UCSD-AML1 (cell line): ENCODE measurements at regions not wholly inside any gene's neighbourhood (a gene's known extent, or its start where the extent isn't known, plus 50 kb on each side); places are given as distances from the start of the nearest gene placed in this dataset.
"Not testable (repeated sequence)": the region's sequence is repeated elsewhere in the genome, so short reads cannot be mapped to it uniquely, and the experiment has no call there.

Experiments
- DNase-seq: peaks from one replicate; lab custom pipeline; 2025; ENCODE audit not compliant: unreplicated experiment; lab: John Stamatoyannopoulos, UW

DNA sequence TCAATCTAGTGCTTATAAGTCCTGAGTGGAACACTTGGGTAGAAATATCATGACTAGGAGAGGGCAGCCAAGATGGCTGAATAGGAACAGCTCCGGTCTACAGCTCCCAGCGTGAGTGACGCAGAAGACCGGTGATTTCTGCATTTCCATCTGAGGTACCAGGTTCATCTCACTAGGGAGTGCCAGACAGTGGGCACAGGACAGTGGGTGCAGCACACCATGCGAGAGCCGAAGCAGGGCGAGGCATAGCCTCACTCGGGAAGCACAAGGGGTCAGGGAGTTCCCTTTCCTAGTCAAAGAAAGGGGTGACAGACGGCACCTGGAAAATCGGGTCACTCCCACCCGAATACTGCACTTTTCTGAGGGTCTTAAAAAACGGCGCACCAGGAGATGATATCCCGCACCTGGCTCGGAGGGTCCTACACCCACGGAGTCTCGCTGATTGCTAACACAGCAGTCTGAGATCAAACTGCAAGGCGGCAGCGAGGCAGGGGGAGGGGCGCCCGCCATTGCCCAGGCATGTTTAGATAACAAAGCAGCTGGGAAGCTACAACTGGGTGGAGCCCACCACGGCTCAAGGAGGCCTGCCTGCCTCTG, 302.8 kb downstream of the TFAP2B start:
- not testable (repeated sequence) for DNase-seq

DNA sequence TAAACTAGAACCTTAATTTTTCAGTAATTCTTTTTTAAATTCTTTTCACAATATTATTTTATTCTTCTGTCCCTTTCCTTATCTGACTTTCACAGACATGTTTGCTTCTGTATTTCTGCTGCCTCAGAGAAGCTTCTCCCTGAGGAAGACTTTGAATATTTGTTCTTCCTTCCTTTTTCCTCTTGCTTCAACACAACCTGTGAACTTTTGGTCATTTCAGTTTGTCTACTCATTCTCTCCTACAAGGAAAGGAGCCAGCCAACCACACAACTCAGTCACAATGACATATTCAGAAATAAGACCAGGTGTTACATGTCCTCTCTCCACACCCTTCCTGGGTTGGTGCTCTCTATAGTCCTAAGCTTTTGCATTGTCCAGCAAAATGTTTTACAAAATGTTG, 310.4 kb downstream of the TFAP2B start:
- DNase-seq, result no peak

DNA sequence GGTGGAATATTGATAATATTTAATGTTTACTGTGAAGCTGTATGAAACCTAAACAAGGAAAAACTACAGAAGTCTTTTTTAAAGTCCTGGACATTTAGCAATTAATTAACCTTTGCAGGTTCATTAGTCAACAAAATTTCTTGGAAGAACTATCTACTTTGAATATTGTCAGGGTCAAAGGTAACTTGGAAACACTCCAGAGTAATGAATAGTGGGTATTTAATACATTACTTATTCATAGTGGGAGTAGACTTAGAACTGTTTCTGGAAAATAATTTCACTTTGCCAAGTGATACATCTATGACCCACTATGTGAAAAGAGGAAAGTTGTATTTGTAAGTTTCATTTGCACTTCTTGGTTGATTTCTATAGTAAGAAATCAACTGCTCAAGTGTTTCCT, 319.1 kb downstream of the TFAP2B start:
- no peak for DNase-seq

DNA sequence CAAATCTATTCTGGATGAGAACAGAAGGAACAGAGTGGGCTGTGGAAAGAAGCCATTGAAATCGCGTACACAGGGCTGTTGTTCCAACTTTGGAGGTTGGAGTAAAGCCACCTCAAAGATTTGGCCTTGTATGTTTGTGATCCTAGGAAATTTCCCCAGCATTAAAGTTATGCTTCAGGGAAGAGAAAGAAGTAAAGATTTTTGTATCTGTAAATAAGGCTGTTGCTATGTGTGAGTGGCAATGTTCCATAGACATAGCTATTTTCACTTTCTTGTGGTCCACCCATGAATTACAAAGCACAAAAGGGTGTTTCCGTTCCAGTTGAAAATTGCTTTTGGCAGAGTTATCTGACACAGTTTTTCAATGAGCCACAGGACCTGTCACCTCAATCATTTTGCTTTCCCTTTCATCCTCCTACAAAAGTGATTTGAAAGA, 321.3 kb downstream of the TFAP2B start:
- no peak for DNase-seq

DNA sequence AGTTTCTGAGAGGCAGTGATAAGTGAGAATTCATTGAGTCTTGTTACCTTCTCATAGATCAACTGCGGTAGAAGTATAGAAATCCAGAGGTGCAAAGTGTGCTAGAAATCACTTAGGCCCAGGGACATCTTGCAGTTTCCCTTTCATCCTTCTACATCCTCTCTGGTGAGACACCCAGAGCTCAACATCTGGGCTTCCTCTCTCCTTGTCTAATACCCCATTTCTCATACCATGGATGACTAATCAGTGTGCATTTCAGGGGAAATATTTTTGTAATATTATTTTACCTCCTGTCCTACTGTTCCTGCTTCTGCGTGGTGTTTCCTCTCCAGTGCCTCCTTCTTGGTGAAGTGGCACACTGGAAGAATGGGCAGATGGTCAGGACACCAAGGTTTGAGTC, 322.4 kb downstream of the TFAP2B start:
- DNase-seq, result no peak

DNA sequence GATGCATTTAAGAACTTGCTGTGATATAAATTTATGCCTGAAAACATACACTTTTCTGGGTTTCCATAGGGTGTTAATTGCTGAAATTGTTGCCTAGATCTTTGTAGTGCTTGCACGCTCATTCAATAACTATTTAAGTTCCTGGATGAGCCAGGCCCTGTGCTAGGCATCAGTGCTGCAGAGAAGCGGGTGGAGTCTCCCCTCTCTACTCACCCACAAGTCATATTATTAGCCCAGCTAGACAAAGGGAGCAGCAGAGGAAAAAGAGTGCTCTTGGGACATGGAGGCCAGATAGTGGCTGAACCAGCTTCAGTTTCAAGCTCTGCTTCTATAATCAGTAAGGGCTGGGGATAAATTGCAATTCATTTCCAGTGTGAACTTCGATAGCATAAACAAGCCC, 329.1 kb downstream of the TFAP2B start:
- DNase-seq, result no peak

DNA sequence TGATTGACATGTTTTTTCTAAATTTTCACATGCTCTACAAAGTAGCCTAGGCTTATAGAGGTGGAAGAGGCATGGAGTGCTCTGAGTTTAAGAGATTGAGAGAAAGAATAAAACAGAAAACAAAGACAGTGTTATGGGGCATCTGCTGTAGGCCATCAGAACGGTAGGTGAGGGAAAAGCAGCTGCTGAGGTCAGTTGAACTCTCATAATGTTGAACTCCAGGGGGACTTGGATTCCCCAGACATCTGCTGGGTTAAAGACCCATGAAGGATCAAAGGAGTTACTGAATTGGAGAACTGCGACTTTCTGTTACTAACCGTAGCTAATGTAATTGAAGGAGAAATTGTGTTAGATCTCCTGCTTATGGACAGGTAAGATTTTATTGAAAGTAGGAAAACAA, 333.9 kb downstream of the TFAP2B start:
- DNase-seq, result no peak

DNA sequence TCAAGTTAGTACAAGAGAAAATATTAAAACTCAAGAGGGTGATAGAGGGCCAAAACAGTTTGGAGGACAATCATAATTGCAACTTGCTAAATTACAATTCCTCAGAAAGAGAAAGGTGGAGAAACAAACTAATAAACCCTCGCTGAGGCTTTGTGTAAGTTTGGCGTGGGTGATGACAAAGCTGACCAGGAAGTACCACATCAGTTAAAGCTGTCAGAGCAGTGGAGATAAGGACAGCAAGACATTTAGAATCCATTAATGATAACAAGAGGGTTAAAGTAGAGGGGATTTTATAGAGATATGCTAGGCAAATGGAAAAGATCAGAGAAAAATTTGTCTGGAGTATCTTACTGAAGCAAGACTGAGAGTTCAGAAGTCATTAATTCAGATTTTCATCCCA, 334.4 kb downstream of the TFAP2B start:
- no peak for DNase-seq

DNA sequence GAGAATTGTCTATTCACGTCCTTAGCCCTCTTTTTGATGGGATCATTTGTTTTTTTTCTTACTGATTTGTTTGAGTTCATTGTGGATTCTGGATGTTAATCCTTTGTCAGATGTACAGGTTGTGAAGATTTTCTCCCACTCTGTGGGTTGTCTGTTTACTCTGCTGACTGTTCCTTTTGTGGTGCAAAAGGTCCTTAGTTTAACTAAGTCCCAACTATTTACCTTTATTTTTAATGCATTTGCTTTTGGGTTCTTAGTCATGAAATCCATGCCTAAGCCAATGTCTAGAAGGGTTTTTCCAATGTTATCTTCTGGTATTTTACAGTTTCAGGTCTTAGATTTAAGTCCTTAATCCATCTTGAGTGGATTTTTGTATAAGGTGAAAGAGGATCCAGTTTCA, 336.3 kb downstream of the TFAP2B start:
- DNase-seq, result not testable (repeated sequence)

DNA sequence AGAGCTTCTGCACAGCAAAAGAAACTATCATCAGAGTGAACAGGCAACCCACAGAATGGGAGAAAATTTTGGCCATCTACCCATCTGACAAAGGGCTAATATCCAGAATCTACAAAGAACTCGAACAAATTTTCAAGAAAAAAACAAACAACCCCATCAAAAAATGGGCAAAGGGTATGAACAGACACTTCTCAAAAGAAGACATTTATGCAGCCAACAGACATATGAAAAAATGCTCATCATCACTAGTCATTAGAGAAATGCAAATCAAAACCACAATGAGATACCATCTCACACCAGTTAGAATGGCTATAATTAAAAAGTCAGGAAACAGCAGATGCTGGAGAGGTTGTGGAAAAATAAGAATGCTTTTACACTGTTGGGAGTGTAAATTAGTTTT, 340.6 kb downstream of the TFAP2B start:
- not testable (repeated sequence) for DNase-seq

DNA sequence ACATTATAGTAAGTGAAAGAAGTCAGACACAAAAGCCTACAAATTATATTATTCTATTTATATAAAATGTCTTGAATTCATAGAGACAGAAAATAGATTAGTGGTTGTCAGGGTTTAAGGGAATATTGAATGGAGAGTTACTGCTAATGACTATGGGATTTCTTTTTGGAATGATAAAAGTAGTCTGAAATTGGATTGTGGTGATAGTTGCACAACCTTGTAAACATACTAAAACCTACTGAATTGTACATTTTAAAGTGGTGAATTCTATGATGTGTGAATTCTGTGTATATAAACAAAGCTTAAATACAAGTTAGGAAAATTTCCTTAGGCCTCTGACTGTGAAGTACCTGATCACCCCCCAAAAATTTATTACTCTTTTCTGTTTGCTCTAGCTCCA, 343.1 kb downstream of the TFAP2B start:
- DNase-seq, result no peak

DNA sequence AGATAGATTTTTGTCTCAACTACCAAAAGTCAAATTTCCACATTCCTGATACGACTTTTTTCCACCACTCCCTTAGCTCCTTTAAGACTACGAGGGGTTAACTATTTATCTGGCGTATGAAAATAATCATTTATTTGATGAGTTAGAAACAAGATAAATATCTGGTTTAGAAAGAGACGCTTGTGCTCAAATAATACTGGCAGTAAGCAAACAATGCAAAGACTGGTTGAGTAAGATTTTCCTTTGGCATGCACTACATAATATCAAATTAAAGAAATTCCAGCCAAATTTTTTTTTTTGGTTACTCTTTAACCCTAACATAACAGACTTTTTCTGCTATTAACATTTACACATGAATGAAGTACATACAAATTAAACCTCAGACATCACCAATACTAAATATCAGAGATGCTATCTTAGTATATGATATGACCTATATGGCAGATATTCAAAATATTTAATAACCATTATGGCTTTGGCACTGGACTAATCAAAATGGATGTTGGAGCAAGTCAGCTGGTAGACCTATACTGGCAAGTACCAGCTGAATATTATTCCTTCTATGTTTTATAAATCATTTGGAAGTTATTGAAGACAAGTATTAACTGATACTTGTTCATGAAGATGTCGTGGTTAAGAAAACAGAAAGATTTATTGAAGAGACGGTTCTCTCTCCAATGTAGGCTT, 345.3 kb downstream of the TFAP2B start:
- DNase-seq, result no peak

DNA sequence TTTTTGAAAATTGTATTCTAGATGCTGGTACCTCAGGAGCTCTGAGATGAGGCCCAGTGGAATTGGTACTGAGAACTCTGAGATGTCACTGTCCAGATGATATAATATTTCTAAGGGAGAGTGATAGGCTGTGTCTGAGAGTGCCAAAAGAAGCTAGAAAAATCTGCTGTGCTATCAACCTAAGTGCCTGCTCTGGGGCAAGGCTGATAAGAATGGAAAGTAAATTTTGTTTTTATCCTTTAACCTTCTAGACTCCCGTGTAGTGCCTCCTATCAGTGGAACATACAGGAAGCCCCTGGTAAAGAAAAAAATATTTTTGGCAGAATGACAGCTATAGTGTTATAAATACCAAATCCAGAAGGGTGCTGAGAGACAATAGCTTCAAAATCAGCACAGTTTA, 348.2 kb downstream of the TFAP2B start:
- no peak for DNase-seq

DNA sequence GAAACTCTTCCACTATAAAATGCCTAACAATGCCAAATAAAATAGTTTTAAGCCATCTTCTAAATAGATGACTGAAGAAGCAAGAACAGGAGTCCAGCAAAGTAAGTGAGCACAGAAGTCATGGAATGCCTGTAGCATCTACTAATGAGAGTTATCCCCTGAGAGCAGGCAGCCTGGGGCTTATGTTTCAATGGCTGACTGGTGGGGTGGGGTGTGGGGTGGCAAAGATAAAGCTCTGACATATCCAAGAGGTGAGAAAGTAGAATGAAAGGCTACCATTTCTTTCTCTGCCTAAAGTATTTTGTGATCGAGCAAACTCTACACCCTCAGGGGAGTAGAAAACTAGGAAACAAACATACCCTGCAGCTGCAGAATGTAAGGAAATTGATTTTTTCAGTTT, 348.8 kb downstream of the TFAP2B start:
- no peak for DNase-seq

DNA sequence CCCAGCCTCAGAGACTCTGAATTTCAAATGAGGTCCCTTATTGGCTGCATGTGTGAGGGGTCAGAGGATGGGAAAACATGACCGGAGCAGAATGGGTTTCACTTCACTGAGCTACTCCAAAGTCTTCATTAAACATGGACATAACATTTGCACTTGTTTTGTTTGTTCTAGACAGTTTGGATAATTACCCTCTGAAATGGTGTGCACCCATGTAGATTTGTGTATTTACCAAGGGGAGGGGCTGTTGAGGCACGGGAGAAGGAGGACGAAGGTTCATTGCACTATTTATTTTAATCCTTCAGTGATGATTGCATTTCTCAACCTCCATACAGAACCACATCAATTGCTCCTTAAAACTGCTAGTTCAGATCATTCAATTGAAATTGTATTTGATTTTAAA, 364.2 kb downstream of the TFAP2B start:
- DNase-seq, result no peak

DNA sequence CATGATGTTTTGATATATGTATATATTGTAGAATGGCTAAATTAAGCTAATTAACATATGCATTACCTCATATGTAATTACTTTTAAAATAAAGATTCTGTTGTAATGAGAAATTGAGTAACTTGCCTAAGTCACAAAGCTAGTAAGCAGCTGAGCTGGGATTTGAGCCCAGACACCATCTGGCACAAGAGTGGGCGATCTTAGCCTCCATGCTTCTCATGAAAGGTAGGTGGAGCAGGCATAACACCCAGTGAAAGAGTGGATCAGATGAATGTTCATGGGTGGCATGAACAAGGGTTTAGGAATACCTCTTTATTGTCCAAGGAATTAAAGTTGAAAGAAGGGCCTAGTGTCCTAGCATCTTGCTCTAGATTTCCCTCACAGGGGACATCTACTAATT, 365.4 kb downstream of the TFAP2B start:
- DNase-seq, result no peak

DNA sequence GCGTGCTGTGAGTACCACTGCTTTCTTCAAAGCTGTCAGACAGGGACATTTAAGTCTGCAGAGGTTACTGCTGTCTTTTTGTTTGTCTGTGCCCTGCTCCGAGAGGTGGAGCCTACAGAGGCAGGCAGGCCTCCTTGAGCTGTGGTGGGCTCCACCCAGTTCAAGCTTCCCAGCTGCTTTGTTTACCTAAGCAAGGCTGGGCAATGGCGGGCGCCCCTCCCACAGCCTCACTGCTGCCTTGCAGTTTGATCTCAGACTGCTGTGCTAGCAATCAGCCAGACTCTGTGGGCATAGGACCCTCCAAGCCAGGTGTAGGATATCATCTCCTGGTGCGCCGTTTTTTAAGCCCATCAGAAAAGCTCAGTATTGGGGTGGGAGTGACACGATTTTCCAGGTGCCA, 374.5 kb downstream of the TFAP2B start:
- DNase-seq, result not testable (repeated sequence)

DNA sequence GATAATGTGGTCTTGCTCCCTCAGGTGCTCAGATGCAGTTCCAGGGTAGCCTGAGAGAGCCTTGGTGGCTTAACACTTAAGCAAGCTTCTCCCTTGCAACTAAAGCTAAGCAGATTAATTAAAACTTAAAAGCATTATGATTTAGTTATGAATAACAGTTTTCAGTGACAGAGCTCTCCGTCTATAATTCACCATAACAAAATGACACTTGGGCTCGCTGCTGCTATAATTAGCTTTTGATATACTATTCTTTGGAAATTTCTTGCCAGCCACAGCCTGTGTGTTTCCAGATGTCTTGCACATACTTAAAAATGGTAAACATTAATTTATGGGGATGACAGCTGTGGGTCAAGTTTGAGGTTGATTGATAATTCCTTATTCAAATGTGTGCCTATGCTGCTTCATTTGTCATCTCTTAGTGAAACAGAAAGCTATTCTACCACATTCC, 380.5 kb downstream of the TFAP2B start:
- DNase-seq, result no peak

DNA sequence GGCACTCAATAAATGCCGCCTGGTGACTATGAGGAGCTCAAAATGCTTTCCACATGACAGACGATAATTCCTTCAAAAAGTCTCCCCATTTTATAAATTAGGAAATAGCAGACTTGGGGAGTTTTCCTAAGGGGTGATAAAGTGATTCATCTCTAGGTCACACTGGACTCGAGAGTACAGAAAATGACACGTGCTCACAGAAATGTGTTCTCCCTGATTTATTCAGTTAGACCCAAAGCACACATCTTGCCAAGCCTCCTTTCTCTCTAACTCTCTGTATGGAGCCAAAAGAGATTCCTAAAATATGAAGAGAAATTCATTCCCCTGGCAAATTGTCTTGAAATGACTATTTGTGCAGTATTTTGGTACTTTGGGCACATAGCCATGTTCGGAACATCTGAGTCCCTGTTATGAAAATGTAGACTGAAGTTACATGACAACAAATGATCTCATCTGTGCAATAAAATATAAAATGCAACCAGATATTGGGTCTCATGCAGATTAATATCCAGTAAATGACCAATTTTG, 381.1 kb downstream of the TFAP2B start:
- DNase-seq, result no peak

DNA sequence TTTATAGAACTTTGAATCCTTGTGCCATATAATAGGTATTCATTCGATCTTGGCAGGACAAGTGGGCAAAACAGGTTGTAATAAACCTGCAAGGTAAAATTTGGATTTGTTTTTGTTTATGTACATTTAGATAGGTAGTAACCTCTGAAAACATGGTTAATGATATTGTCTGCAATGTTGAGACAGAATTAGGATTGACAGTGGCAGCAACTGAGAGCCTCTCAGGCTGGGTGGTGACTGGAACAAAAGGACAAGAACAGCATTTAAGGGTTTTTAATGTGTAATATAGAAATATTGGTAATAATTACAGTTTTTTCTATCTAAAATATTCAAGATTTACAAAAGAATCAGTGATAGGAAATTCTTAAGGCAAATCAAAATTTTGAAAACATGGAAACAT, 382.0 kb downstream of the TFAP2B start:
- no peak for DNase-seq

DNA sequence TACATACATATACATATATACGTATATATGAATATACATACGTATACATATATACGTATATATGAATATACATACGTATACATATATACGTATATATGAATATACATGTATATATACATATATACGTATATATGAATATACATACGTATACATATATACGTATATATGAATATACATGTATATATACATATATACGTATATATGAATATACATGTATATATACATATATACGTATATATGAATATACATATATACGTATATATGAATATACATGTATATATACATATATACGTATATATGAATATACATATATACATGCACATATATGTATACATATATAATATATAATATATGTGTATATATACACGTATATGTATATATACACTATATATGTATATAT, 384.0 kb downstream of the TFAP2B start:
- not testable (repeated sequence) for DNase-seq

DNA sequence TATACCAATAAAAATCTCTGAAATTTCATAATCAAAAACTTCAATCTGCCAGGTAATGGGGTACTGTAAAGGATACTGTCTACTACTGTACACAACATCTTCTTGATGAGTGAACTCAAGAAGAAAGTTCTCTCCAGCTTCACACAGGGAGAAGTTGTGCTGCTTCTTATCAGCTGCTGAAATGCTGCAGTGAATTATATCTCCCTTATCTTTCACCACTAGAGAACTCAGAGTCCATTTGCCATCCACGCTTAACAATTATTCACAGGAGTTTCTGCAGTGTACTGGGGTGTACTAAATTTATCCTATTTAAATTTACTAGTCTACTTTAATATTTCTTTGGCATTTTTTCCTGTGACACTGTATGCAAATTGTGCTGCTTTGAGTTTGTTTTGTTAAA, 384.8 kb downstream of the TFAP2B start:
- no peak for DNase-seq

DNA sequence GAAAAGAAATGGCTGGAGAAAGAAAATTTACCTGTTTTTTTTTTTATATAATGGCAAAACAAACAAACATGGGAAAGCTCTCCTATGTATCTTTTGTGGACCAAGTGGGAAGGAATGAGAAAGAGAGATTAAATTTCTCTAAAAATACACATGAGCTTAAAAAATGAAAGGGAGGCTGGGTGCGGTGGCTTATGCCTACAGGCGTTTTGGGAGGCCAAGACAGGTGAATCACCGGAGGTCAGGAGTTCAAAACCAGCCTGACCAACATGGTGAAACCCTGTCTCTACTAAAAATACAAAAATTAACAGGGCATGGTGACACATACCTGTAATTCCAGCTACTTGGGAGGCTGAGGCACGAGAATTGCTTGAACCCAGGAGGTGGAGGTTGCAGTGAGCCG, 388.0 kb downstream of the TFAP2B start:
- DNase-seq, result not testable (repeated sequence)
